ENCODE measurements at regions not wholly inside any gene's neighbourhood (a gene's known extent, or its start where the extent isn't known, plus 50 kb on each side); places are given as distances from the start of the nearest gene placed in this dataset.

DNA sequence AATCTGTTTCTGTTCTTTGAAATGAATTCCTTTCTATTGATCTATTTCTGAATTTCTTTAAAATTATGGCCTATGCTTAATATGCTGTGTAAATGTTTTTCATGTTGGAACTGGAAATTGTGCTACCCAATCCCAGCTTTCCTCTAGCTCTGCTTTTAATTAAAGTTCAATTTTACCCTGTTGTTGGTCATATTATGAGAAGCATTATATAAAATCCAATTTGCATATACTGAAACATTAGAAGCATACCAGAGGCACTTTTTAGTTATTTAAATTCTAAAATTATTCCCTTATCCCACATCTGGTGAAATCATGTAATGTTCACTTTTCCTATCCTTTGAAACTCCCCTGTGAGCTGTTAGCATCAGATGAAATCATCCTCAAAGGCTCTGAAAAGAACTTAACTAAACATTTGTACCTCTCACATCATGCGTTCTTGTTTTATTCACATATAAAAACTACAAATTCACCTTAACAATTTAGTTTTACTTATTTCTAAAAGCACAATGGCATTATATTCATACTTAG lies 160.6 kb upstream of the COL21A1 start:
- Histone ChIP-seq H3K9me3 (replicated peaks in 1 of 11) (no peaks in the 10 kb centered on the region), H3K9ac (no peak overlapping the region), H3K4me1 (peaks cover 0 to 4% (median 0%) of the 10 kb centered on the region in 10 experiments; a peak in 1 of 20 replicates), H3K27me3 (no peaks in the 10 kb centered on the region), H4K20me1 (no peaks in the 10 kb centered on the region), H3K4me2 (no peak overlapping the region), H3K36me3 (no peaks in the 10 kb centered on the region), H3K27ac (no peak overlapping the region), H3K4me3 (no peak overlapping the region)
- no peak for TF ChIP-seq Cebpa-rat (IDR thresholded peaks at IDR 0.05)

DNA sequence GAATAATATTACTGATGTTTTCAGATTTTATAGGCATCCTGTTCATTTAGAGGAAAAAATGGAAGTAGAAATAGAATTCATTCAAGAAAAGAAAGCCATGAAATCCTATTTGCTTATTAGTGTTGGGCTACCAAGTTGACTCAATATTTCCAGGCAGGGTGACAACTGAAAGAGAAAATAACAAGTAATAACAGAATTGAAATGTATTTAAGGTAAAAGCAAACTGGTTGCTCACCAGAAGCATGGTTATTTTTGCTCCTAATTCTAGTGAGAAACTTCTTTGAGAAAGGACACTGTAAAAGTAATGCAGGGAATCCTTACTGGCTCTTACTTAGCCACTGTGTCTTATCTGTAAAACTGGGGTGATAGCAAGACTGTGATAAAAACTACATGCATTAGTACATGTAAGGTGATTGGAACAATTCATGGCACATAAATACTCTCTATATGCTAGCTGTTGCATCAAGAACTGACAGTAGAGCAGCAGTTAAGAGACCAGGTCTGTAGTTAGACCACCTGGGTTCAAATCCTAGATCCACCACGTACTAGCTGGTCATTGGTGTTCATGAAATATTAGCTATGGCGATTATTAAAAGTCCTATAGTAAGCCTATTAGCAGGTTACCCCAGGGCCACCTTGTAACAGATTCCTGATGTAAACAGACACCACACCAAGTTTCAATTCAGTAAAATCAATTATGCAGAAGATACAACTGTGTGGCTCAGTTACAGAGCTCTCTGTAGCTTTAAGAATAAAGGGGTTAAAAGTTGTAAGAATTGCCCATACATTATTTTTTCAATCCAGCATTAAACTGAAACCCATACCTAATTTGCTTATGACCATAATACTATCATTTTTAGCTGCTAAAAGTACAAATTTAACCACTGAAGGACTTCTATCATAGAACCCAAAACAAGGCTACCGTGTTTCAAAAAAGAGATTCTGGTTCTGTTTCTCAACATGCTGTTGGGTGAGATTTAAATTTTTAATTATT lies 159.2 kb upstream of the COL21A1 start:
- Histone ChIP-seq H4K20me1 (no peaks in the 10 kb centered on the region), H3K36me3 (no peaks in the 10 kb centered on the region), H3K4me3 (no peak overlapping the region), H3K4me1 (no peaks in the 10 kb centered on the region; a peak in 1 of 20 replicates), H3K9me3 (replicated peaks in 1 of 11) (peaks cover 0 to 10% (median 0%) of the 10 kb centered on the region in 11 experiments; a peak in 3 of 22 replicates), H3K4me2 (no peak overlapping the region), H3K9ac (no peak overlapping the region), H3K27ac (no peak overlapping the region), H3K27me3 (no peaks in the 10 kb centered on the region)
- TF ChIP-seq Cebpa-rat (IDR thresholded peaks at IDR 0.05) = no peak

DNA sequence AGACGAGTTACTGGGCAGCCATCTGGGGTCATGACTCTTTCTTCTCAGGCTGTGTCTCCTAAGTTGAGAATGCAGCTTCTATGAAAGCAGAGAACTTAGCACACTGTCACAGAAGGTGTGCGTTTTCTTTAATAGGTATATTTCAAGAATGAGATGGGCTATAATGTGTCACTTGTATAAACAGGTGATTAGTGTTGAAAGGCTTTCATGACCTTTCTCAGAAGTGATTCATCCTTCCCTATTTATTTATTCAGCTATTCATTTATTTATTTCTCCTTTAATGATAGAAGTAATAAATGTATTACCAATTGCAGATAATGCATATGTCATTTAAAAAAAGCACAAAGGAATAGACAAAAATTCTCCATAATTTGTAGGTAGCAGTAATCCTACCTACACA lies 157.2 kb upstream of the COL21A1 start:
- Histone ChIP-seq H3K36me3 (no peaks in the 10 kb centered on the region), H3K4me2 (no peak overlapping the region), H3K27ac (no peak overlapping the region), H3K9me3 (replicated peaks in 1 of 11) (peaks cover 0 to 13% (median 0%) of the 10 kb centered on the region in 11 experiments; a peak in 3 of 22 replicates), H4K20me1 (no peaks in the 10 kb centered on the region), H3K4me3 (no peak overlapping the region), H3K4me1 (no peaks in the 10 kb centered on the region), H3K27me3 (no peaks in the 10 kb centered on the region), H3K9ac (no peak overlapping the region)
- no peak for TF ChIP-seq Cebpa-rat (IDR thresholded peaks at IDR 0.05)

DNA sequence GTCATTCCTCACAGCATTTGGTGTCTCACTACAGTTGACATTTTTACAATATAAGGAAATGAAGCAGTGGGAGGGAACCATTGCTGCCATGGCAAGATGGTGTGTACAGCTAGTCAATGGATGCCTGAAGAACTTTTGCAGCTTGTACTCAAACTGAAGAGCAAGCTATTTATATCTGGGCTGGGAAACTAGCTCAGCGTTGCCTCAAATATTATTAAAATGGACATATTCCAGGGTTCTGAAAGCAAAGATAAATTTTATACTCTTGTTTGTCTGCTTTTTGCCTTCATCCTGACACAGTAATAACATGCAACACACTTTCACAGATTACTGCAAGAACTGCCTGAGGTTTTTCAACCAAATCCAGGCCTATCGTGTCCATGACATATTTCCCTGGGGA lies 156.4 kb upstream of the COL21A1 start:
- Histone ChIP-seq H3K4me3 (no peak overlapping the region), H4K20me1 (no peaks in the 10 kb centered on the region), H3K36me3 (no peaks in the 10 kb centered on the region), H3K4me2 (no peak overlapping the region), H3K9me3 (replicated peaks in 1 of 11) (peaks cover 0 to 13% (median 0%) of the 10 kb centered on the region in 11 experiments; a peak in 3 of 22 replicates), H3K27me3 (no peaks in the 10 kb centered on the region), H3K9ac (no peak overlapping the region), H3K27ac (no peak overlapping the region), H3K4me1 (no peaks in the 10 kb centered on the region)
- no peak for TF ChIP-seq Cebpa-rat (IDR thresholded peaks at IDR 0.05)

DNA sequence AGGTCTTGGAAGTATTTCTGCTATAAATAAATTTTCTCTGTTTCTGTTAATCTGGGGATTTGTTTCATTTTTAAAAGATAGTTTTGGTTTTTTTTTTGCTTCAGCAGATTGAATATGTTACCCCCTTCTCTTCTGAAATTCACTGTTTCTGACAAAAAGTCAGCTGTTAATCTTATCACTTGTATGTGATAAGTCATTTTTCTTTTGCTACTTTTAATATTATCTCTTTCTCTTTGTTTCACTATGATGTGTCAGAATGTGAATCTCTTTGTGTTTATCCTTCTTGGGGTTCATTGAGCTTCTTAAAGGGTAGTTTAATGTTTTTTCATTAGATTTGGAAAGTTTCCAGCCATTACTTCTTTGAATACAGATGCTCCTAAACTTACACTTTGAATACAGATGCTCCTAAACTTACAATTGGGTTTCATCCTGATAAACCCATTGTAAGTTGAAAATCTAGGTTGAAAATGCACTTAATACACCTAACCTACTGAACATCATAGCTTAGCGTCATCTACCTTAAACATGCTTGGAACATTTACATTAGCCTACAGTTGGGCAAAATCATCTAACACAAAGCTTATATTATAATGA lies 154.2 kb upstream of the COL21A1 start:
- H3K4me1 ChIP-seq = no peaks in the 10 kb centered on the region
- H4K20me1 ChIP-seq = no peaks in the 10 kb centered on the region
- H3K27me3 ChIP-seq = no peaks in the 10 kb centered on the region
- no peak overlapping the region for H3K9ac ChIP-seq
- peaks cover 0 to 13% (median 0%) of the 10 kb centered on the region in 11 experiments; a peak in 3 of 22 replicates for H3K9me3 ChIP-seq (replicated peaks in 1 of 11)
- no peak overlapping the region for H3K27ac ChIP-seq
- H3K36me3 ChIP-seq = no peaks in the 10 kb centered on the region
- no peak for TF ChIP-seq Cebpa-rat (IDR thresholded peaks at IDR 0.05)
- H3K4me3 ChIP-seq = no peak overlapping the region
- no peak overlapping the region for H3K4me2 ChIP-seq

DNA sequence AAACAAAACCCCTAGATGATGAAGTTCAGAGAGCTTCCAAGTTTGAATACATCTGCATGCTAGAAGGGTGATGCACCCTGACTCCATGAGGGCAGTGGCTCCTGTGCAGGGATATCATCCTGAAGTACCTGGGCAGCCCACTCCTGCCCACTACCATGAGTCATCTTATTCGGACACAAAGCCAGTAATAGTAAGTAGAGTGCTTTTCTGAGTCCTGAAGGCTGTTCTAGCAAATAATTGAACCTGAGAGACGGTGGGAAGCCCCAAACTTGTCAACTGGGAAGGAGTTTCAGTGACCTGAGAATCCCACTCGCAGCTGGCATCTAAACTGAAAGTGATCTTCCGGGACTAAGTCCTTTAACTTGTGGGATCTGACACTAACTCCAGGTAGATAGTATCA lies 152.9 kb upstream of the COL21A1 start:
- H3K27me3 ChIP-seq = no peaks in the 10 kb centered on the region
- no peaks in the 10 kb centered on the region for H3K4me1 ChIP-seq
- H3K4me3 ChIP-seq = no peak overlapping the region
- no peak overlapping the region for H3K4me2 ChIP-seq
- H3K27ac ChIP-seq = no peak overlapping the region
- peaks cover 0 to 13% (median 0%) of the 10 kb centered on the region in 11 experiments; a peak in 3 of 22 replicates for H3K9me3 ChIP-seq (replicated peaks in 1 of 11)
- H4K20me1 ChIP-seq = no peaks in the 10 kb centered on the region
- TF ChIP-seq Cebpa-rat (IDR thresholded peaks at IDR 0.05) = no peak
- no peak overlapping the region for H3K9ac ChIP-seq
- no peaks in the 10 kb centered on the region for H3K36me3 ChIP-seq

DNA sequence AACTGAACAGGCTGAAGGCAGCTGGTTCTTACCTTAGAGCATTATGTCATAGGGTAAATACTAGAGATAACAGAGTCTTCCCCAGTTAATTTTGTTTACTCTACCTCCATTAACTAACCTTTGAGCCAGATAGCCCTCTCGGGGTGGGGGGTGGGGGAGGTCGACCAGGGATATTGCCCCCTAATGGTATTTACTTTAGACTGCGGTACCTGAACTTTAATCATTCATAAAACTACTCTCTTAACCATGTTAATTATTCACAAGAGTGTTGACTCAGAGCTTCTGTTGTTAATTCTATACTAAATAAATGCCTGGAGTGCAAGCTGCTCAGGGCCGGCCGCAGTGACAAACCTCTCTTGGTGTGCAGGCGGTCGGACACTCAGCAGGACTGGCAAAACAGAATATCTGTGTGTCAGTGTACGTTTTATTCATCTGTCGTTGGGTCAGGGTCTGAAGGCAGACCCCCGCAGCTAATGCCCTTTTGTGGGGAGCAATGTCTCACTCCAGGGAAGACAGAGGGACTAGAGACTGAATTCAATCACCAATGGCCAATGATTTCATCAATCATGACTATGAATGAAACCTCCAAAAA lies 152.4 kb upstream of the COL21A1 start:
- no peak overlapping the region for H3K4me2 ChIP-seq
- no peak overlapping the region for H3K27ac ChIP-seq
- no peak overlapping the region for H3K4me3 ChIP-seq
- TF ChIP-seq Cebpa-rat (IDR thresholded peaks at IDR 0.05) = no peak
- H3K9me3 ChIP-seq (replicated peaks in 1 of 11) = peaks cover 0 to 13% (median 0%) of the 10 kb centered on the region in 11 experiments; a peak in 3 of 22 replicates
- no peaks in the 10 kb centered on the region for H3K27me3 ChIP-seq
- H3K4me1 ChIP-seq = no peaks in the 10 kb centered on the region
- H4K20me1 ChIP-seq = no peaks in the 10 kb centered on the region
- H3K36me3 ChIP-seq = no peaks in the 10 kb centered on the region
- H3K9ac ChIP-seq = no peak overlapping the region

DNA sequence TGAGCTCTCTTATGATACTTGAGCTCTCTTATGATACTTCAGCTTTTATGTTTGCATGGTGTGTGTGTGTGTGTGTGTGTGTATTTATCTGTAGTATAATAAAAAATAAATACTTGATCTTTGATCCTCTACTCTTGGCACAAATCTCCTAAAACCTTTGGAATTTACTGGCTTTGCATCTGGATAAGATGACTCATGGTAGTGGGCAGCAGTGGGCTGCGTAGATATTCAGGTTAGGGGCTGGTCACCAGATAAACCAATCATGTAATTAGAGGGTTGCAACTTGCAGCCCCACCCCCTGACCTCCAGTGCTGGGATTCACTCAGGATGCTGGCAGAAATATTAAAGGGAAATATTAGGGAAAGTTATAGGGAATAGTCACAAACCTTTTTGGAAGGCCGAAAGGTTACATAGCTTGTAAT lies 151.9 kb upstream of the COL21A1 start:
- no peaks in the 10 kb centered on the region for H3K36me3 ChIP-seq
- no peaks in the 10 kb centered on the region for H3K27me3 ChIP-seq
- H3K9ac ChIP-seq = no peak overlapping the region
- 0 out of 20 replicates have a peak, but pooled peaks cover 0 to 1% (median 0%) of the 10 kb centered on the region in 10 experiments for H3K4me1 ChIP-seq
- H3K9me3 ChIP-seq (replicated peaks in 1 of 11) = peaks cover 0 to 13% (median 0%) of the 10 kb centered on the region in 11 experiments; a peak in 3 of 22 replicates
- H3K4me3 ChIP-seq = no peak overlapping the region
- TF ChIP-seq Cebpa-rat (IDR thresholded peaks at IDR 0.05) = no peak
- H3K4me2 ChIP-seq = no peak overlapping the region
- H4K20me1 ChIP-seq = no peaks in the 10 kb centered on the region
- H3K27ac ChIP-seq = no peak overlapping the region

DNA sequence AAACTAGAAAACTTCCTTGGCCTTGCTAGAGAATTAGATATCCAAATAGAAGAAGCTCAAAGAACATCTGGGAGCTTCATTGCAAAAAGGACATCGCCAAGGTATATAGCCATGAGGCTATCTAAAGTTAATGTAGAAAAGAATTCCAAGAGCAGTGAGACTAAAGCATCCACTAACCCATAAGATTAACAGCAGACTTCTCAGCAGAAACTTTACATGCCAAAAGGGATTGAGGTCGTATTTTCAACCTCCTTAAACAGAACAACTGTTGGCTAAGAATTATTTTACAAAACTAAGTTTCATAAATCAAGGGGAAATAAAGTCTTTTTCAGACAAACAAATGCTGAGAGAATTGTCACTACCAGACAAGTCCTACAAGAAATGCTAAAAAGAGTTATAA lies 149.1 kb upstream of the COL21A1 start:
- no peaks in the 10 kb centered on the region for H3K27me3 ChIP-seq
- no peaks in the 10 kb centered on the region for H3K36me3 ChIP-seq
- peaks cover 0 to 11% (median 0%) of the 10 kb centered on the region in 10 experiments; a peak in 3 of 20 replicates for H3K4me1 ChIP-seq
- no peak for TF ChIP-seq Cebpa-rat (IDR thresholded peaks at IDR 0.05)
- no peak overlapping the region for H3K27ac ChIP-seq
- peaks cover 0 to 1% (median 0%) of the 10 kb centered on the region in 11 experiments; a peak in 1 of 22 replicates for H3K9me3 ChIP-seq (replicated peaks in 1 of 11)
- H3K9ac ChIP-seq = no peak overlapping the region
- no peak overlapping the region for H3K4me3 ChIP-seq
- no peaks in the 10 kb centered on the region for H4K20me1 ChIP-seq
- no peak overlapping the region for H3K4me2 ChIP-seq

Data from BLaER1 treated with 17β-estradiol and CSF1 and Interleukin-3, amounts not matched to agents 10 nM and 100 nM (cell line).